ENCODE measurements at regions not wholly inside any gene's neighbourhood (a gene's known extent, or its start where the extent isn't known, plus 50 kb on each side); places are given as distances from the start of the nearest gene placed in this dataset.
"Not testable (repeated sequence)": the region's sequence is repeated elsewhere in the genome, so short reads cannot be mapped to it uniquely, and the experiment has no call there.

DNA sequence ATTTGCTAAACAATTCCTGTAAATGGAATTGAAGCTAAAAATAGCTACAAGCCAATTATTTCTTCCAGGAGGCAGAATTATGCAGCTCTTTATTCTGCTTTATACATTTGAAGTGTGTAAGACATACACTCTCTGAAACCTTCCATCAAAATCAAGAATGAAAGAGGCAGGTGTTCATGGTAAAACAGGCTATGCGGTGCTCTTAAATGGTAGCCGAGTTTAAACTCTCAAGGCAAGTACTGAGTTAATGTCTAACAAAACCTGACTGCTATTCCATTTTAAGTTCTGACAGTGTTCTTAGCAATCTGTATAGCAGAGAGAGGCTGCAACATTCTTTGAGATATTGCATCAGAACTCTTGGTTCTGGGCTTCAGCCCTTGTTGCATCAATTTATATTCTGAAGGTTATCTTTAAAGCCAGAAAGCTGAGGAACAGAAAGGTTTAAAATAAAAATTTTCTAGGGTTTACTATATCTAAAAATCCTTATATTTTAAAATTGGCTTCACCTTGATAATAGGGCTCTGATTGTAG, 248.3 kb upstream of the CCNG1 start:
- DNase-seq = no peak

DNA sequence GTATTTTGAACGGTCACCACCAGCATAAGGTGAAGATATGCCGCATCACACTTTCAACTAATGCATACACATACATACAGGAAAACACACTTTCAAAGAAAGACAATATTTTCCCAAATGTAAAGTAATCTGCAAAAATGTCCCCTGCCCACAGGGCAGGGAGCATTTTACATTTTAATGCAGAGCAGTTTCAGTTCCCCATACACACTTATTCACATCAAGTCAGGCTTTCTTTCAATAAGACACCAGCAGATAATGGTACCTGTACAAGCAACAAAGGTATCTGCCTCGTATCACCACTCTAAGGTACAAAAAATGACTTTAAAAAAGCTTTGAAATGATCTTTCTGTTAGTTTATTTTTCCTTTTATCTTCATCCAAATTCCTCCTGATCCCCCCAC, 247.1 kb upstream of the CCNG1 start:
- no peak for DNase-seq

DNA sequence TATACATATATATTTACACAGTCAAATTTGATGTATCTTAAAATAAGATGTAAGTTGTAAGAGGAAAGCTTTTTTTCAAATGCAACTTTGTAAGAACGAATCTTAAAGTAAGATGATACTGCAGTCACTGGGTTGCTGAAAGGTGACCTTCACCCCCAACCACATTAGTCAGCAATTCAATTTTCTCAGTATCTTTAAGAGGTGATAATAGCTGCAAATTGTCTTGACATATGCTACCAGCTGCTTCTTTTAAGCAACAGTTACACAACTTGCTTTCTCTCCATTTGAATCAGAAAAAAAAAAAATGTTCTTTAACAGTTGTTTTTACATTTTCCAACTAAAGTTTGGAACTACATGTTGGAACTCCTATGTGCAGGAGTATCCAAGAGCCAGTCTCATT, 246.6 kb upstream of the CCNG1 start:
- no peak for DNase-seq

DNA sequence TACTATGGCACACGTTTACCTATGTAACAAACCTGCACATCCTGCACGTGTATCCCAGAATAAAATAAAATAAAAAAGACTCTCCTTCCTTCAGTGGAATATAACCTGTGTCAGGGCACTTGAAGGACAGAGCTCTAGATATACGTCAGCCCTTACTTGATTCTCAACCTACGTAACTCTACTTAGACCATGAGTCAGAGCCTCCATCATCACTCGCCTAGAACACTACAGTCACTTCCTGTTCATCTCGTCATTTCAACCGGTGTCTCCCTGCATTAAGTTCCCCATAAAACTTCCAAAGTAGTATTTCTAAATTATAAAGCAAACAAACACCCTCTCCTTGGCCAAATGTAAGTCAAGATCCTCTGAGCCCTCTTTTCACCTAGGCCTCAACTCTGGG, 243.5 kb upstream of the CCNG1 start:
- DNase-seq = no peak

DNA sequence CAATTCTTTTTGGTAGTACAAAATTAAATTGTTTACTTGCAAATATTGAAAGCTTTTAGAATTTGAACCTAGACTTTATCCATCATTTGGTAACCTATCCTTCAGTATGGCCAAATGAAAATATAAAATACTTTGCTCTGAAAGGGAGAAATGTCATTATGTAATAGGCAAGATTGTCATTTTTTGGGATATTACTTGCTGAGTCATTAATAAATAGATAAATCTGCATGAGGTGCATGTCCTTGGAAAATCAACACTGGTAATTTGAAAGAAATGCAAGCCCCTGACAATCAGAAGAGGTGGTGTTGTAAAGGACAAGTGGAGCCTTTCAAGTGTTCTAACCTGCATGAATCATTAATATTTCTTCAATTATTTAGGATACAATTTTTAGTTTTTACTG, 231.8 kb upstream of the CCNG1 start:
- DNase-seq = no peak

DNA sequence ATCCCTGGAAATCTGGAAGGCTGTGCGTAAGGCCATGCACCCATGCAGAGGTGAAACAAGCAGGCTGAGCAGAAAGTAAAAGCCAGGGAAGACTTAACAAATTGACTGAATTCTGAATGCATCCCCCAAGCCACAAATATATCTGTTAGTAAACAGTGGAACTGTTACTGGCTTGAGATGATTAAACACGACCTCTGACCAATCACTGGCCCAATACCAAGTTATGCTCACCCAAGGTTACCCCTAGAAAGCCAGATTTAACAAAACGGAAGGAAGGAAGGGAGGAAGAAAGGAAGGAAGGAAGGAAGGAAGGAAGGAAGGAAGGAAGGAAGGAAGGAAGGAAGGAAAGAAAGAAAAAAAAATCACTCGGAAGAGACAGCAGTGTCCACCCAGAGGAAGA, 215.8 kb upstream of the CCNG1 start:
- DNase-seq = no peak

DNA sequence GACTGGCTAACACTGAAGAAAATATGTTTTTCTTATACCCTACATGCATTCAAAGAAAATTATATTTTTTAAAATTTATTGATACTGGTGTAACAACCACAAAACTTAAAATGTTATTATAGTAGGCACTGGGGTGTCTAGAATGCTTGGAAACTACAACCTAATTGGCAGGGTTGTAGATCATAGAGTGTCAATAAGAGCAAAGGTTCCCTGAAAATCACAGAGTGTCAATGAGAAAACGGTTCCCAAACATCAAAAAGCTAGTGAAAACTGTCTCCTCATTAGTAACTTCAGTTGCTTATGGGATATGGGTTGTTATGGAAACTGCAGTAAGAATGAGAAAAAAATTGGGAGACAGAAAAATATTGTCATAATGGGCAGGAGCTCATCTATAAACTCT, 214.4 kb upstream of the CCNG1 start:
- DNase-seq = no peak

DNA sequence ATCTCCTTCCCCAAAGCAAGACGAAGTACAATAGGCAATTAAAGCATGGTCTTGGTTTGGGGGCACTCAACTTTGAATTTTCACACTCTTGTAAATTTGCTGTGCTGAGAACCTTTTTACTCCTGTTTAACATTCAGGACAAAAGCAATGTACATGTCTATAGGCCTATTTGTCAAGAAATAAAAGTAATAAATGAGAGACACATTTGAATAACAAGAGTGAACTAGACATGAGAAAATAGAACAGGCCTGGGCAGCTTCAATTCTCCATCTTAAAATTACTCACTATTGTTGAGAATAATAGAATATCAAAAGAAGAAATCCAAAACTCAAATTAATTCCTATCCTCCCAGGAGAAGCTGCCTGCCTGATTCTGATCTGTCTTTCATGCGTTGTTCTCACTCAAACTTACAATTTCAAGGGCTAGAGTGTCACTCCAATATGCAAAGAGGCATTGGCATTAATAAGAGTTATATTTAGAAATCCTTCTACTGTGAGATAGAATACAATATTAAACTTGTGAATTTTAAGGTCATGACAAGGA, 192.9 kb upstream of the CCNG1 start:
- no peak for DNase-seq

DNA sequence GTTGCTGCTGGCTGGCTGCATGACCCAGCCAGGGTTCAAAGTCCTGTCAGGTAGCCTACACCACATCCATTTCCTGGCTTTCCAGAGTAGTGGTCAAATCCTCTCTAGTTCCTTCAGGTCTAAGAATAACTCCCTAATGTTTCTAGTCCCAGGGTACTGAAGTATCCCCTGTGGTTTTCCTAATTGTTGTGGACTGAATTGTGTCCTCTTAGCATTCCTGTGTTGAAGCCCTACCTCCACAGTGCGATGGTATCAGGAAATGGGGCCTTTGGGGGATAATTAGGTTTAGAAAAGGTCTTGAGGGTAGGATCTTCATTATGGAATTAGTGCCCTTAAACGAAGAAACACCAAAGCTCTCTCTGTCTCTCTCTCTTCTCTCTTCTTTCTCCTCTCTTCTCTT, 191.8 kb upstream of the CCNG1 start:
- no peak for DNase-seq

DNA sequence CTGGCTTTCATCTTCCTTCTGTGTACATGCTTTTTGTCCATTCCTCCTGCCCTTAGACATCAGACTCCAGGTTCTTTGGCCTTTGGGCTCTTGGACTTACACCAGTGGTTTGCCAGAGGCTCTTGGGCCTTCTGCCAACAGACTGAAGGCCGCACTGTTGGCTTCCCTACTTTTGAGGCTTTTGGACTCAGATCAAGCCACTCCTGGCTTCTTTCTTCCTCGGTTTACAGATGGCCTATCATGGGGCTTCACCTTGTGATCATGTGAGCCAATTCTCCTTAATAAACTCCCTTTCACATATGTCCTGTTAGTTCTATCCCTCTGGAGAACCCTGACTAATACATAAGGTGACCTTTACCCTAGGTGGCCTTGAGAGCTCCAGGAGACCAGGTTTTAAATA, 189.1 kb upstream of the CCNG1 start:
- DNase-seq = no peak

DNA sequence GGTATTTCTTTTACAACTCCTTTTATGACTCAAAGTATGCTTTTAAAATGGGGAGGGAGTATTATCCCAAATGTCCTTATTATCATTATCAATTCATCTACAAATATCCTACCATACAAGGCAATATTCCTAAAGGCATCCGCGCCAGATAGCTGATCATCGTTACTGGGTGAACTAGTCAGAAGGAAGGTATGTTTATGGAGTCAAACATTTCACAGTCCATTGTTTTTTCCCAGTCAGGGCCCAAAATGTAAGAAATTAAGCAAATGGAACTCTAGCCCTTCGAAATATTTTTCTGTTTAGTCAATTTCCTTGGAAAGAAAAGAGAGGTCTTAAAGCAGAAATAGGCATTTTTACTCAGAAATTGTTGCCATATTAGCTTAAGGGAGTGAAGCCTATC, 188.5 kb upstream of the CCNG1 start:
- no peak for DNase-seq

DNA sequence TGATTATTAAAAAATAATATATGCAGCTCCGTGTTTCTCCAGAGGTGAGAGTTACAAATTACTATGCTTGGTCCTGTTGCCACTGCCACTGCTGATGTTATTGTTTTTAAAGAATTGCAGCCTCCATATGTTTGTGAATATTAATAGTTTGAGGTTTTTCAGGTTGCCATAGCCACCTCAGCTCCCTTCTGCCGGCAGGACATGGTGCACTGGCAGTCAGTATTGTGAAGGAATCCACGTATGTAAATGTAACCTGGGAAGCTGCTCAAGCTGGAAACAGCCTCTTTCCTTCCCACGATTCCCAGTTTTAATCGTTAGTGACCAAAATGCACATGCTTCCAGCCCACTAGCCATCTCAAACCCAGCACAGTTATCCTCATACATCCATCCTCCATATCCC, 184.4 kb upstream of the CCNG1 start:
- no peak for DNase-seq

DNA sequence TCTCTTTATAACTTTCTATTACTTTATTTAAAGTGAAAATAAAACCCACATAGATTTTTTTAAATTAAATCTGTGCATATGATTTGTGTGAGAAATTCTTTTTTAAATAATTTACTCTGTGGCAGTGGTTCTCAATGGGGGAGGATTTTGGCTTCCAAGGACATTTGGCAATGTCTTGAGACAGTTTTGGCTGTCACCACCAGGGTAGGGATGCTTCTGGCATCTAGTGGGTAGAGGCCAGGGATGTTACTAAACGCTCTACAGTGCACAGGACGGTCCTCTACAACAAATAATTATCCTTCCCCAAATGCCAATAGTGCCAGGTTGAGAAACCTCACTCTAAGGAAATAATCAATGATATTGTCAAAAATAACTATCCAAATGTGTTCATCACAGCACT, 177.9 kb upstream of the CCNG1 start:
- no peak for DNase-seq

DNA sequence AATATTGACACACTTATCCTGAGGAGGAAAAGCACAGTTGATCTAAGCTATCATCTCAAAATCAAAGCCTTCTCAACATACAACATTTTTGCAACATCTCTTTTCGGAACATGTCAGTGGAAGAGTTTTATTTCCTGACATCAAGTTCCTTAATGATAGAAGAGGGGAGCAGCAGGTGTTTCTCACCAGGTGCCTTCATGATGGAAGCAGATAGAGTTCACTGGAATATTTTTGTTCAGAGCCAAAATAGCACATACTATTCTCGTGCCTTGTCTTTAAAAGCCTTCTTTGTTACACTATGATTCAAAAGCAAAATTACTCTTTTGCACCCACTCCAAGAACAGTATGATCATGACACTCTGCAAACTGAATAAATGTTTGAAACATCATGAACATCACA, 176.9 kb upstream of the CCNG1 start:
- no peak for DNase-seq

DNA sequence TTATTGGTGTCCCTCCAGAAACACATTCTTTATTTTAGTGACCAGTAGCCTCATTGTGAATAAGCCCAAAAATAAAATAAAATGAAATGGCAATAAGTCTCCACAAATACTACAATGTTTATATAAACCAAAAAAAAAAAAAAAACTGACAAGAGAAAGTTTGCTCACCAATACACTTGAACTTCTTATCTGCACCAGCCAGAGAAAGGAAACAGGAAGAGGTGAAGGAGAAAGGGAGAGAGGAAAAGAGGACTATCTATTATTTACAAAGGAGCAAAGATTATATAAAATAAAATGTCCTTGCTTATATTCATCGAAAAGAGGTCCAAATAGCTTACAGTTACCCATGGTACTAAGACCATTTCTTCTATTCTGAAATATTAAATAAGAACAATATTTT, 176.4 kb upstream of the CCNG1 start:
- no peak for DNase-seq

DNA sequence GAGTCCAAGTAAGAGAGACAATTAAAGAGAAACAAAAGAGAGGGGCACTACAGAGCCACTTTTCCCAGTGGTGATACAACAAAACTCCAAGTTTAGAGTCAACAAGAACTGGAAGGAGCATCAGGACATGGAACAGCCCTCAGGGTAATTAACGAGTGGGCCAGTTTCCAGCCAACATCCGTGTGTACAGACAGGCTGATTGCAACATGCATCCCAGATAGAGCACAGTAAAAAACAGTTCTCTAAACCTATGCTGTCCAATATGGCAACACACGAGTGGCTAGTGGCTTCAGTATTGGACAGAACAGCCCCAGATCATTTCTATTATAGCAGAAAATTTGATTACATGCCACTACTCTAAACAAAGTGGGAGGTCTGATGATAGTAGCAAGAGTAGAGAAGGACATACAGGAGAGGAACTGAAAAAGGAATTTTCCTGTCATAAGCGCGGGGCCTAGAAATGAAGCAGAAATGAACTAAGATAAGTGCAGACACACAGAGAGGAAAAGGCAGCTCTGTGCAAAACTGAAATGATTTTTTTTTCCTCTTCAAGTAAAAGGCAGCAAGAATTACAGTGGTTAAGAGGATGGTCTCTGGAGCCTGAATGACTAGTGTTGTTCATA, 175.6 kb upstream of the CCNG1 start:
- no peak for DNase-seq

DNA sequence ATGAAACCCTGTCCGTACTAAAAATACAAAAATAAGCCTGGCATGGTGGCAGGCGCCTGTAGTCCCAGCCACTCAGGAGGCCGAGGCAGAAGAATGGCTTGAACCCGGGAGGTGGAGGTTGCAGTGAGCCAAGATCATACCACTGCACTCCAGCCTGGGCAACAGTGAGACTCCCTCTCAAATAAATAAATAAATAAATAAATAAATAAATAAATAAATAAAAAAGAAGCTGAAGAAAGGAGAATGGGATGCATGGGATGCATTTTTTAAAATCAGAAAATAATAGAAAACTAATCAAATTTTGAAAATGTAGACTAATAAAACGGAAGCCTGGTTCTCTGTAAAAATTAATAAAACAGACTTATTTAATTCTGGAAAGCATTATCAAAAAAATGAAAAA, 171.1 kb upstream of the CCNG1 start:
- DNase-seq = not testable (repeated sequence)

DNA sequence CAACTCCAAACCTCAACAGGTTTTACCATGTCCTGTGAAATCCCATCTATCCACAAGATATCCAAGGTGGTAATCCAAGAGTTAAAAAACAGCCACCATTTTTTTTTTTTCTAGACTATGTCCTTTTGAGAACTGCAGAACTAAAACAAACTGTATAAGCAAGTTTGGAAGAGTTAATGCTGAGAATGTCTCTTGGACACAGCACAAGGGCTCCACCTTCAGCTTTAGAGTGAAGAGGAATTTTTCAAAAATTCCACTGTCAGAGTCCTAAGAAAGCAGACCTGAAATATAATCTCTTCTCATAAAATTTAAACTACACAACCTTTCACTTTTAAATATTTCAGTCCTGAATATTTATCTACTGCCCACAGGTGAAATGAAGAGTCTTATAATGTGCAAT, 167.8 kb upstream of the CCNG1 start:
- no peak for DNase-seq

DNA sequence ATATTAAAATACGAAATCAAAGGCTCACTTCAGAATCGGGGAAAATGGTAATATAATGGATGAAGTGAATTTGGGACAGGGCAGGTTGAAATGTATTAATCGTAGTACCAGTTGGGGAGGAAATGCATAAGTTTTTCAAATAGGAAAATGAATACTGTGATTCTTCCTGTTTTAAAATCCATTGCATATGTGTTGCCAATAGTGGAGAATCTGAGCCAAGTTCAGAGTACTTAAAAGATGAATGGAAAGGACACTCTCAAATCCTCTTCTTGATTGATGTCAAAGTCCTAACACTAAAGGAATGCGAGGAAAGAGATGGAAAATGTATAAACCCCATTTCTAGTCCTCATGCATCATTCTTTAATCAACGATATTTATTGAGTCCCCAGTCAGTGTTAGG, 160.9 kb upstream of the CCNG1 start:
- no peak for DNase-seq

DNA sequence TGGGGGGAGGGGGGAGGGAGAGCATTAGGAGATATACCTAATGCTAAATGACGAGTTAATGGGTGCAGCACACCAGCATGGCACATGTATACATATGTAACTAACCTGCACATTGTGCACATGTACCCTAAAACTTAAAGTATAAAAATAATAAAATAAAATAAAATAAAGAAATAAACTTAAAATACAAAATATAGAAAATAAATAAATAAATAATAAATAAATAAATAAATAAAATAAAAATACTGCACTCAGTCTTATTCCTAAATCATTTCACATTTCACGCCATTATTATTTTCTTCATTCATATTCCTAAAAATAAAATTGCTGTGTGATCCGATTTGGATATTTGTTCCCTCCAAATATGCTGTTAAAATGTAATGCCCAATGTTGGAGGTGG, 156.5 kb upstream of the CCNG1 start:
- not testable (repeated sequence) for DNase-seq

DNA sequence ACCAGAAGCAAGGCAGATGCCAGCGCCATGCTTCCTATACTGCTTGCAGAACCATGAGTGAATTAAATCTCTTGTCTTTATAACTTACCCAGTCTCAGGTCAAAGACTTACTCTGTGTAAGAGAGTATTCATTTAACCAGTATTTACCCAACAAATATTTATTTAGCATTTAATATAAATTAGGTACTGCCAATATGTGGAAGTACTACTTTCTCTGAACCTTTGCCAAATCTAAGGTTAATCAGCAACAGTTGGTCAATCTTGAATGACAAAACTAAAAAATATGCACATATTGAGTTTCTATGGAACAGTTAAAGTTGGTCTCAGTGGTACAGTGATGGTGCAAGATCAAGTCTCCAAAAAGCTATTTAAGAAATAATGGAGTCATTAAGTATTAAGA, 155.9 kb upstream of the CCNG1 start:
- DNase-seq = no peak

DNA sequence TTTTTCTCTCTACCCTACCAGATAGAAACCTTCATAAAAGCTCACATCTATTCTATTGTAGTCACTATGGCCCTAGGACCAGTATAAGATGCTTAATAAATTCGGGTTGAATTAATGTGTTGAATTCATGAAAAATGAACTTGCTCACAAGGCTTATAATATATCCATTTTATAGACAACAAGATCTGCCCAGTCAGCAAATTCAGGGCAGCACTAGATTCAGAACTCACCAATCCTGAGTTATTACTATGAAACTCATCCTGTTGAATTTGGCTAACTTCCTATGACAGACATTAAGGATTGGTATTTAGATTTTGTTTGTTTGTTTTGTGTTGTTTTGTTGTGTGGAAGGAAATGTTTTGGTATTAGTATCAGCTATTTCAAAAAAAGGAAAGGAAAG, 143.6 kb upstream of the CCNG1 start:
- DNase-seq = no peak

DNA sequence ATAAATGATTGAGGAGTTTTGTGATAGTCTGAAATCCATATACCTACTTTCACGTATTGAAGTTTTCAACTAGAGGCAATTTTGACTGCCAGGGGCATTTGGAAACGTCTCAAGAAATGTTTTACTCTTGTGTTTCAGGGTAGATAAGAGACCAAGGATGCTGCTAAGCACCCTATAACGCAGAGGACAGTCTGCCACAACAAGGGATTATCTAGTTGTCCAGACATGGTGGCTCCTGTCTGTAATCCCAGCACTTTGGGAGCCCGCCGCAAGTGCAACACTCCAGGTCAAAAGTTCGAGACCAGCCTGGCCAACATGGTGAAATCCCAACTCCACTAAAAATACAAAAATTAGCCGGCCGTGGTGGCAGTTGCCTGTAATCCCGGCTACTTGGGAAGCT, 133.7 kb upstream of the CCNG1 start:
- DNase-seq = no peak

DNA sequence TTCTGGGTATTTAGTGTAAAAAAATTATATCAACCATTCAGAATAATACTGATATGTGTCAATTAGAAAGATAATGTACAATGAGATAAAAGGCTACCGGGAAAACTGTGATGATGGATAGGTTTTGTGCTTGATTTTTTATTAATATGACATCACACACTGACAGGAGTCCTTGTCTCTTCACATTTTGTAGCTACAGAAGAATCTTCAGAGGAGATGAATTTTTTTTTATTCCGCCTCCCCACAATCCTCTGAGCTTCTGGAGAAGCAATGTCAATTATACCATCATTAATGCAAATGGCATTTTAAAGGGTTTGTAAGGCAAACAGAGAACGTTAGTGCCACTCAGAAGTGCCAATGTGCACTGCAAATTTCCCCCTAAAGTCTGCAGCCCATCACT, 131.7 kb upstream of the CCNG1 start:
- no peak for DNase-seq

DNA sequence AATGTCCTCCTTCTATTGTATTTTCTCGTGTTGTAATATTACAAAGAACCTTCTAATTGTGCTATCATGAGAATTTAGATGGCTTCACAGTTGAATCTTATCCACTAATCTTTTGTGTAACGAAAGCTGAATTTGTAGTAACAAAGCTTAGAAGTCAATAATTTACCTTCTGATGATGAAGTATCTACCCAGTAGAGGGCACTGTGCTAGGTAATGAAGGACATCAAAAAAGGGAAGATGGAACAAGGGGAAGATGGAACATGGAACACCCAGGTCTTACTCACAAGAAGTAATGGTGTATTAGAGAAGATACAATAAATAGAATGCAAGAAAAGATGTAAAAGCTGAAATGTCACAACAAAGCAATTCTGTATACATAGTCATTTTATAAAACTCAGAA, 131.0 kb upstream of the CCNG1 start:
- no peak for DNase-seq
